ENCODE measurements at regions not wholly inside any gene's neighbourhood (a gene's known extent, or its start where the extent isn't known, plus 50 kb on each side); places are given as distances from the start of the nearest gene placed in this dataset.
"Not testable (repeated sequence)": the region's sequence is repeated elsewhere in the genome, so short reads cannot be mapped to it uniquely, and the experiment has no call there.

DNA sequence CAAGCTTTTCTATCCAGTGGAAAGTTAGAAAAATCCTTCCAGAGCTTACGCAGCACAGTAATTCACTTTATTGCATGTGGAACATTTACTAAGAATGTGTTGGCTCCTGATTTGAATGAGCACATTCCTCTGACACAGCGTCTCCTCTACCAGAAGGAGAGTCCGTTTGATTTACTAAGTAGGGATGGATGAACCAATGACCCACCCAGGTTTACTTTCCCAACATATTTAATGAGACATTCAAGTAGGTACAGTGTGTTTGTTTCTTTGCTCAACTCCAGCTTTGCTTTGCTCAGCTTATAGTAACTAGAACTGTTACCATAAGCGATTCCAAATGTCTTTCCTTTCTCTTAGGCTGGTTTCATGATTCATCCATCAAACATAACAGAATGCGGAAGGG lies 161.7 kb downstream of the SMARCA1 start:
- FAIRE-seq = no peak

- FAIRE-seq = no peak
Observed at GRCh38 chrX:129360175-129360574, 163.1 kb downstream of the SMARCA1 start.

DNA sequence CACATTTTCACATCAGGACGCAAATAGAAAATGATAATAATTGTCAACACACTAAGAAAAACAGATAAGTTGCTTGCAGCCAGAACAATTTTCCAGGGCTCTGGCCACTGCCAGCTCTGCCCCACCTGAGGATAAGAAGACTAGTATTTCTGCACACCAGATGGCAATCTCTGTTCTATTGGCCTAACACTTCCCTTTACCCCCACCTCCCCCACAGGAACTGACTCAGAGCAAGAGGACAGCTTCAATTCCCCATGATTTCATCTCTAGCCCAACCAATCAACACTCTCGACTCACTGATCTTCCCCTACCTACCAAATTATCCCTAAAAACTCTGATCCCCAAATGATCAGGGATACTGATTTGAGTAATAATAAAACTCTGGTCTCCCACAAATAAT lies 164.0 kb downstream of the SMARCA1 start:
- FAIRE-seq = no peak

GRCh38 chrX:129357428-129357827 lies 165.9 kb downstream of the SMARCA1 start:
- FAIRE-seq = not testable (repeated sequence)

DNA sequence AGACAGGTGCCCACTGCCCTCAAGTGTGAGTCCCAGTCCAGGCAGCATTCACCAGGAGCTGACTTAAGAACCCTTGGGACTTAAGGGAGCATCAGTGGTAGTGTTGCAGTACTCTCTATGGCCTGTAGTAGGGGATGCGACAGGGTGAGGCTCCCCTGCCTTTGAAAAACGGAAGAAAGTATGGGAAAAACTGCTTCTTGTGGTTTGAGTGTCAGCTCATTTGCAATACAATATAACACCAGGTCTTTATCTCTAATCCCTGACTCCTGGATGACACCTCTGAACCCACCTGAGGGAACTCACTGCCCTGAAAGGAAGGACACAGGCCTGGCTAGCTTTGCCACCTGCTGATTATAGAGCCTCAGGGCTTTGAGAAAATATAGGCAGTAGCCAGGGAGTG lies 176.0 kb downstream of the SMARCA1 start:
- FAIRE-seq = no peak

DNA sequence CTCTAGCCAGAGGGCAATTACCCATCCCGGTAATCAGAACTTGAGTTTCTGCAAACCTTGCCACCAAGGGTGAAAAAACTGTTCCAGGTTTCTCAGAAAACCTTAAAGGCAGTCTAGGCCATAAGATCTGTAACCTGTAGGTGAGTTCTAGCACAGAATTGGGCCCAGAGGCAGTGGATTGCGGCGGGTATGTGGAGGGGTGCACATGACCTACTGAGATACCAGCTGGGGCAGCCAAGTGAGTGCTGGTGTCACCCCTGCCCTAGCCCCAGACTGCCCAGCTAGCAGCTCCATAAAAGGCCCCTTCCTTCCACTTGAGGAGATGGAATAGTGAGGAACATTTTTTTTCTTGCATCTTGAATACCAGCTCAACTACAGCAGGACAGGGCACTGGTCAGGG lies 176.7 kb downstream of the SMARCA1 start:
- no peak for FAIRE-seq

DNA sequence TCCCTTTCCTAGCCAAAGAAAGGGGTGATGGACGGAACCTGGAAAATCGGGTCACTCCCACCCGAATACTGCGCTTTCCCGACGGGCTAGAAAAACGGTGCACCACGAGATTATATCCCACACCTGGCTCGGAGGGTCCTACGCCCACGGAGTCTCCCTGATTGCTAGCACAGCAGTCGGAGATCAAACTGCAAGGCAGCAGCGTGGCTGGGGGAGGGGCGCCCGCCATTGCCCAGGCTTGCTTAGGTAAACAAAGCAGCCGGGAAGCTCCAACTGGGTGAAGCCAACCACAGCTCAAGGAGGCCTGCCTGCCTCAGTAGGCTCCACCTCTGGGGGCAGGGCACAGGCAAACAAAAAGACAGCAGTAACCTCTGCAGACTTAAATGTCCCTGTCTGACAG lies 186.0 kb downstream of the SMARCA1 start:
- FAIRE-seq = not testable (repeated sequence)

- FAIRE-seq = no peak
Observed at GRCh38 chrX:129323115-129323514, 200.2 kb downstream of the SMARCA1 start.

GRCh38 chrX:129318375-129318774 lies 204.9 kb downstream of the SMARCA1 start:
- no peak for FAIRE-seq

- FAIRE-seq = no peak
Observed at GRCh38 chrX:129316461-129316860, 206.8 kb downstream of the SMARCA1 start.

DNA sequence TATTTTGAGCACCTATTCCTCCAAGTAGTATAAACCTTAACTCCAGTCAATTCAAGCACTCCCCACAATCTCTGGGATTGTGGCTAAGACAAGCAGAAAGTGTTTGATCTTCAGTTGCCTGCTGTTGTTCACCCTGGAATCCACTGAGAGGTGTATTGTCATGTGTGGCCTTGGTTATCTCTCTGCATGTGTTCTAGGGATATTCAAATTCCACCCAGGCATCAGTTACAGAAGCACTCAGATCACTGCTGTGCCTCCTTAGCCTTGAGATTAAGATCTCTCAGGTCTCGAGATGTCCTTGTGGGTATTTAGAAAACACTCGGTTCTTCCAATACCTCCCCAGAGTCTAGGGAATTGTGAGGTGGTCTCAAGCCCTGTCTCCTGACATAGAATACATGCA lies 213.3 kb downstream of the SMARCA1 start:
- no peak for FAIRE-seq

- FAIRE-seq = no peak
Observed at GRCh38 chrX:129262912-129263311, 260.4 kb downstream of the SMARCA1 start.

DNA sequence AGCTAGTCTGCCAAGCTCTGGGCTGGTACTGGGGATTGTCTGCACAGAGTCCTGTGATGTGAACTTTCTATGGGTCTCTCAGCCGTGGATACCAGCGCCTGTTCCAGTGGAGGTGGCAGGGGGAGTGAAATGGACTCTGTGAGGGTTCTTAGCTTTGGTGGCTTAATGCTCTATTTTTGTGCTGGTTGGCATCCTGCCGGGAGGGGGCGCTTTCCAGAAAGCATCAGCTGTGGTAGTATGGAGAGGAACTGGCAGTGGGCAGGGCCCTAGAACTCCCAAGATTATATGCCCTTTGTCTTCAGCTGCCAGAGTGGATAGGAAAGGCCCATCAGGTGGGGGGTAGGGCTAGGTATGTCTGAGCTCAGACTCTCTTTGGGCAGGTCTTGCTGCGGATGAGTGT lies 267.8 kb downstream of the SMARCA1 start:
- not testable (repeated sequence) for FAIRE-seq

GRCh38 chrX:129249563-129249962 lies 273.7 kb downstream of the SMARCA1 start:
- no peak for FAIRE-seq

GRCh38 chrX:129247642-129248041 lies 275.6 kb downstream of the SMARCA1 start:
- FAIRE-seq = no peak

DNA sequence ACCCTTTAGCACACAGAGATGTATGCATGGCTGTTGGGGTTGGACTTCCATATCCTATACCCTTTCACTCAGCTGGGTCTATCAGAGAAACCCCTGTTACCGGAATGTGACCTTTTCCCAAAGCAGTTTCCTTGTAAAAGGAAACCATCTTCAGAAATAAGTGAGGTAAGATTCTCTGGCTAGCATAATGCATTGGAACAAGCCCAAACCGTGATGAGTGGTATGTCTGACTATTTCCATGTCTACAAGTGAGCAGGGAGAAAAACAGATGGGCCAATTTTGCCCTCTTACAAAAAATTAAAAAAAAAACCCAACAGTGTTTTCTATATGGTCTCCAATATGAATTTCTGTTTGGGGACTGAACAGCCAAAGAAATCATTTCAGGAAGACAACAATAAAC lies 283.9 kb downstream of the SMARCA1 start:
- no peak for FAIRE-seq

DNA sequence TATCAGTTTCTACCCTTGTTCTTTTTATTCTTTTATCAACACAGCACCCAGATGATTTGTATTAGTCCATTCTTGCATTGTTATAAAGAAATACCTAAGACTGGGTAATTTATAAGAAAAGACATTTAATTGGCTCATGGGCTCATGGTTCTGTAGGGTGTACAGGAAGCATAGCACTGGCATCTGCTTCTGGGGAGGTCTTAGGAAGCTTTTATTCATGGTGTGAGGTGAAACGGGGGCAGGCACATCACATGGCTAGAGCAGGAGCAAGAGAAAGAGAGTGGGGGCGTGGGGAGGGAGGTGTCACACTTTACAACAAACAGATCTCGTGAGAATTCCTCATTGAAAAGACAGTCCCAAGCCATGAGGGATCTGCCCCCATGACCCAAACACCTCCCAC lies 285.3 kb downstream of the SMARCA1 start:
- no peak for FAIRE-seq

DNA sequence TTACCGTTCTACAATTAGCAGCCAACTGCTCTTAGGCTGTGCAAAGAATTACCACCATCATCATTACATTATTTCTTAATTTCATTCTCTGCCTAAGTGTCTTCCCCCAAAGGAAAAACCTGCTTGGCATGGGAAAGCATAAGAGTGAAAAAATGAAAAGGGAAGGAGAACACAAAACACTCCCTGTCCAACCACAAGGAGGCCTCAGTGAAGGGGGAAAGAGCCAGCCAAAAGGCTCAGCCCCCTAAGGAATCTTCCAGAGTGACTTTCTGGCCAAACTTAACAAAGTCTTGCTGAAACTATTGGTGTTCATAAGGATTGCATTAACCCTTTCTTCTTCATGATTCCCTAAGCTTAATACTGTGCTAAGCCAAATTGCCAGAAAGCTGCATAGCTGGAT lies 287.4 kb downstream of the SMARCA1 start:
- no peak for FAIRE-seq

GRCh38 chrX:129233786-129234185 lies 289.5 kb downstream of the SMARCA1 start:
- FAIRE-seq = no peak

GRCh38 chrX:129230850-129231512 lies 292.3 kb downstream of the SMARCA1 start:
- FAIRE-seq = no peak

GRCh38 chrX:129230168-129230567 lies 293.1 kb downstream of the SMARCA1 start:
- no peak for FAIRE-seq

DNA sequence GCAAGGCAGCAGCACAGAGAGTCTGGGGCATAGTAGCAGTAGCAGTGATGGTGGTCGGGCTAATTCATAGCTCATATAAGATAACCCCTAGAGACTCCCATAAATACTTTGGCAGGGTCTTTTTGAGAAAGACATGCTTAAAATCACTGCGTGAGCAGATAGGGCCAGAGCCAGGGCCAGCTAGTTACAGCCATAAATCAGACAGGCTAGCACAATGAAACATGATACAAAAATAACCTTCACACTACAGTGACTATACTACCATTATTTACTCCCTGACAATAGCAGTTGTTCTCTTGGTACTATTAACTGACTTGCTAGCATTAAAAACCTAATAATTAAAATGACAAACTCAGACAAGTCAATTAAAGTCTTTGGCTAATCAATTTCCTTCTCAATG lies 295.9 kb downstream of the SMARCA1 start:
- FAIRE-seq = no peak

DNA sequence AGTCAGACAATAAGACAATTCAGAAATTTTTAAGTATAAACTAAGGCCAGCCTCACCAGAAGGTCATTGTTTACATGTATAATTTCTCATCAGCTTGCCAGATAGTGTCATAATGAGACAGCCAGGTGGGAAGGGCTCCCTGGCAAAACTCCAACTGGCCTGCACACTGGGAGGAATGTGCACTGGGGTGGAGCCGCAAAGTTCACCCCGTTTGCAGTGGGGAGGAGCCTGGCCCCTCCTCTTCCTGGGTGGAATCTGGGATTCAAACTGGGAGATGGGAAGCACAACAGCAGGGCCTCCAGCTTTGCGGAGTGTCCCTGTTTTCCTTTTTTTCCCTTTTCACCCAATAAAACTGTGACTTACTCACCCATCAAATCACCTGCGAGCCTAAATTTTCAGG lies 329.9 kb downstream of the SMARCA1 start:
- FAIRE-seq = no peak

- FAIRE-seq = no peak
Observed at GRCh38 chrX:129188231-129188630, 335.1 kb downstream of the SMARCA1 start.

GRCh38 chrX:129176710-129177109 lies 346.6 kb downstream of the SMARCA1 start:
- no peak for FAIRE-seq

All from colon (tissue), 2 donors.